H1 (cell line): ENCODE measurements at regions not wholly inside any gene's neighbourhood (a gene's known extent, or its start where the extent isn't known, plus 50 kb on each side); places are given as distances from the start of the nearest gene placed in this dataset.

Experiments used
- CTCF ChIA-PET: fragments of 300-600 bp; sonication (Branson Sonifier 250); formaldehyde crosslinking; loops from one replicate; lab custom pipeline; 2021; ENCODE audit not compliant: partially characterized antibody; lab: Charles Lee
- POLR2A ChIA-PET: fragments of 300-600 bp; sonication (Branson Sonifier 250); formaldehyde crosslinking; loops from one replicate; lab custom pipeline; 2021; ENCODE audit warnings: inconsistent platforms; ENCODE audit not compliant: partially characterized antibody; lab: Charles Lee
- DNase-seq, 2 experiments: peaks; one replicate each; pipeline versions ENCODE4 v3.0.0 to v3.0.0-alpha.2; 2010 to 2022; ENCODE audit warnings: low spot score in 2 of 2, low read depth in 1 of 2, mixed read lengths in 1 of 2
- FAIRE-seq: peaks from 2 replicates; lab custom pipeline; 2011; peaks lifted over from hg19 to GRCh38; lab: Jason Lieb, UNC
- H2AFZ ChIP-seq: 2 replicates; pipeline ENCODE4 v1.8.1; 2012; ENCODE audit warnings: low read length, inconsistent platforms
- H2AK5ac ChIP-seq: 2 replicates; pipeline ENCODE4 v1.6.1; 2013; ENCODE audit warnings: low read depth, low read length
- H2BK120ac ChIP-seq: replicated peaks from 2 replicates; pipeline ENCODE3; 2013; ENCODE audit warnings: low read depth, low read length, inconsistent platforms
- H2BK12ac ChIP-seq: 2 replicates; pipeline ENCODE4 v1.6.1; 2013; ENCODE audit warnings: low read depth, low read length
- H2BK15ac ChIP-seq: 2 replicates; pipeline ENCODE4 v1.6.1; 2013; ENCODE audit warnings: low read length
- H2BK20ac ChIP-seq: 2 replicates; pipeline ENCODE4 v1.6.1; 2013; ENCODE audit warnings: low read length
- H2BK5ac ChIP-seq: 2 replicates; pipeline ENCODE4 v1.6.1; 2013; ENCODE audit warnings: low read depth, low read length
- H3K14ac ChIP-seq: 2 replicates; pipeline ENCODE4 v1.6.1; 2013; ENCODE audit warnings: inconsistent platforms; ENCODE audit not compliant: insufficient read length
- H3K18ac ChIP-seq: 2 replicates; pipeline ENCODE4 v1.6.1; 2013; ENCODE audit warnings: low read length; ENCODE audit errors: extremely low read depth
- H3K23ac ChIP-seq: 2 replicates; pipeline ENCODE4 v1.6.1; 2013; ENCODE audit warnings: inconsistent platforms; ENCODE audit not compliant: insufficient read length
- H3K23me2 ChIP-seq: 2 replicates; pipeline ENCODE4 v1.6.1; 2013; ENCODE audit warnings: low read depth, low read length
- H3K27ac ChIP-seq: 2 replicates; pipeline ENCODE4 v1.6.1; 2011; ENCODE audit warnings: low read depth, low read length, inconsistent platforms
- H3K27me3 ChIP-seq, 4 experiments: replicated peaks in 1 of 4; 1 replicate in 1 of 4; 2 replicates in 3 of 4; pipeline versions ENCODE4 v1.6.1 to v1.8.1; 2011 to 2013; ENCODE audit warnings: low read length in 3 of 4, mild to moderate bottlenecking in 3 of 4, inconsistent platforms in 2 of 4, mixed read lengths in 2 of 4, moderate library complexity in 1 of 4; ENCODE audit not compliant: control insufficient read depth in 3 of 4, insufficient read depth in 3 of 4; ENCODE audit errors: extremely low read depth in 1 of 4
- H3K36me3 ChIP-seq, 4 experiments: 2 replicates each; pipeline versions ENCODE4 v1.6.1 to v1.8.1; 2011 to 2013; ENCODE audit warnings: mild to moderate bottlenecking in 4 of 4, low read length in 3 of 4, moderate library complexity in 2 of 4, control low read depth in 1 of 4, inconsistent platforms in 1 of 4; ENCODE audit not compliant: insufficient read depth in 4 of 4, control insufficient read depth in 2 of 4
- H3K4ac ChIP-seq: replicated peaks from 2 replicates; pipeline ENCODE3; 2013; ENCODE audit warnings: low read length, low read depth, mixed read lengths, inconsistent platforms; ENCODE audit not compliant: insufficient read length
- H3K4me1 ChIP-seq, 4 experiments: replicated peaks in 1 of 4; 1 replicate in 1 of 4; 2 replicates in 3 of 4; pipeline versions ENCODE4 v1.6.1 to v1.8.1; 2011 to 2013; ENCODE audit warnings: low read length in 3 of 4, inconsistent platforms in 2 of 4, mixed read lengths in 1 of 4; ENCODE audit not compliant: insufficient read depth in 4 of 4, control insufficient read depth in 3 of 4
- H3K4me2 ChIP-seq, 2 experiments: 2 replicates each; pipeline versions ENCODE4 v1.6.1 to v1.8.1; 2011 to 2013; ENCODE audit warnings: low read depth in 2 of 2, low read length in 2 of 2, control low read depth in 1 of 2, inconsistent platforms in 1 of 2, mild to moderate bottlenecking in 1 of 2; ENCODE audit not compliant: insufficient read depth in 1 of 2
- H3K4me3 ChIP-seq, 4 experiments: fragments of 200-600, 300-600 bp in 1 of 4; sonication (generic), shearing (Covaris generic), sonication (Bioruptor Twin) in 1 of 4; 2 replicates each; pipeline versions ENCODE4 v1.5.1 to v1.8.1; 2011 to 2016; ENCODE audit warnings: low read length in 4 of 4, low read depth in 3 of 4, control low read depth in 2 of 4, inconsistent platforms in 2 of 4, mild to moderate bottlenecking in 2 of 4, mixed read lengths in 1 of 4, moderate library complexity in 1 of 4; ENCODE audit not compliant: insufficient read depth in 2 of 4; ENCODE audit errors: extremely low read depth in 1 of 4
- H3K56ac ChIP-seq: replicated peaks from 2 replicates; pipeline ENCODE3; 2013; ENCODE audit warnings: low read depth, mild to moderate bottlenecking, mixed read lengths, low read length, inconsistent platforms; ENCODE audit not compliant: insufficient read length
- H3K79me1 ChIP-seq: 2 replicates; pipeline ENCODE4 v1.6.1; 2013; ENCODE audit warnings: low read depth, low read length, control low read depth
- H3K79me2 ChIP-seq, 2 experiments: 2 replicates each; pipeline versions ENCODE4 v1.6.1 to v1.8.1; 2012 to 2013; ENCODE audit warnings: low read length in 2 of 2, mild to moderate bottlenecking in 2 of 2, inconsistent platforms in 1 of 2; ENCODE audit not compliant: insufficient read depth in 2 of 2, control insufficient read depth in 1 of 2
- H3K9ac ChIP-seq, 4 experiments: replicated peaks in 1 of 4; 1 replicate in 1 of 4; 2 replicates in 3 of 4; pipeline versions ENCODE4 v1.6.1 to v1.8.1; 2011 to 2013; ENCODE audit warnings: low read depth in 3 of 4, low read length in 3 of 4, control low read depth in 2 of 4, mild to moderate bottlenecking in 2 of 4, moderate library complexity in 2 of 4, inconsistent platforms in 1 of 4; ENCODE audit errors: extremely low read depth in 1 of 4
- H3K9me3 ChIP-seq, 2 experiments: 2 replicates each; pipeline versions ENCODE4 v1.6.1 to v1.8.1; 2012 to 2013; ENCODE audit warnings: mild to moderate bottlenecking in 2 of 2, moderate library complexity in 2 of 2, control low read depth in 1 of 2, inconsistent platforms in 1 of 2, low read depth in 1 of 2, low read length in 1 of 2, mixed read lengths in 1 of 2; ENCODE audit not compliant: insufficient read depth in 2 of 2
- H4K20me1 ChIP-seq, 2 experiments: replicated peaks in 1 of 2; 2 replicates each; pipeline versions ENCODE3 to v1.8.1; 2011 to 2013; ENCODE audit warnings: inconsistent platforms in 2 of 2, low read length in 2 of 2, mild to moderate bottlenecking in 1 of 2; ENCODE audit not compliant: insufficient read depth in 2 of 2, control insufficient read depth in 1 of 2
- H4K5ac ChIP-seq: 2 replicates; pipeline ENCODE4 v1.6.1; 2013; ENCODE audit warnings: low read length, low read depth, mixed read lengths, inconsistent platforms; ENCODE audit not compliant: insufficient read length
- H4K8ac ChIP-seq: 2 replicates; pipeline ENCODE4 v1.8.0; 2013; ENCODE audit warnings: mild to moderate bottlenecking, moderate library complexity, low read length, inconsistent platforms; ENCODE audit not compliant: insufficient read depth; ENCODE audit errors: extremely low read depth
- H4K91ac ChIP-seq: replicated peaks from 2 replicates; pipeline ENCODE3; 2013; ENCODE audit warnings: low read length, mixed read lengths, inconsistent platforms; ENCODE audit not compliant: insufficient read length
- SUZ12 ChIP-seq: fragments of 200-600 bp; sonication (generic); IDR thresholded peaks from 2 replicates; pipeline ENCODE4 v1.6.1; 2012; ENCODE audit warnings: mild to moderate bottlenecking, inconsistent platforms, low read length, moderate library complexity, mixed read lengths
- USF2 ChIP-seq: IDR thresholded peaks from 2 replicates; pipeline ENCODE4 v1.6.1; 2011; ENCODE audit warnings: low read length, improper control_type of control experiment
- WGBS, 2 experiments: shearing (Covaris generic) in 1 of 2; methylation state at CpG; one replicate each; pipeline versions ENCODE4 v1.1.6 to v1.1.7; 2013 to 2015; ENCODE audit warnings: low lambda C conversion rate in 2 of 2, mixed read lengths in 2 of 2, inconsistent platforms in 1 of 2, low coverage in 1 of 2, missing lambda C conversion rate in 1 of 2; ENCODE audit not compliant: insufficient replicate concordance in 2 of 2, insufficient coverage in 1 of 2, insufficient read length in 1 of 2; ENCODE audit errors: extremely low coverage in 1 of 2, missing lambda C conversion rate in 1 of 2; 5-methylcytosine and 5-hydroxymethylcytosine counted together

- Histone ChIP-seq H4K91ac (no peak overlapping the region), H3K4me2 (no peak overlapping the region), H2BK120ac (no peak overlapping the region), H3K9ac (no peak overlapping the region), H2BK20ac (no peak overlapping the region), H2BK5ac (no peak overlapping the region)
- POLR2A ChIA-PET = interaction anchor here (0.6 kb wide), 1 partner anchor 41 kb away, joined by 3 read pairs; no protein-coding TSS in a partner anchor
- CTCF ChIA-PET = interaction anchor here (0.6 kb wide), 2 partner anchors 96 to 387 kb away, joined by 4 read pairs; no protein-coding TSS in a partner anchor
- TF ChIP-seq SUZ12 (no peak), USF2 (no peak)
- TF ChIP-seq, all 59 proteins: peak for 0
- no peaks in the 10 kb centered on the region for H4K20me1 ChIP-seq
- no peak overlapping the region for H3K18ac ChIP-seq
- H3K23me2 ChIP-seq = no peaks in the 10 kb centered on the region; the same call in 1 of the 2 replicates
- H2AFZ ChIP-seq = no peak overlapping the region
- FAIRE-seq (no peak), DNase-seq (no peak)
- no peak overlapping the region for H3K56ac ChIP-seq
- H4K5ac ChIP-seq = no peak overlapping the region
- H3K23ac ChIP-seq = no peak overlapping the region
- no peaks in the 10 kb centered on the region for H3K36me3 ChIP-seq
- H3K4me1 ChIP-seq = no peaks in the 10 kb centered on the region
- WGBS, 2 experiments = 80% methylated on average over 2 of the region's 2 CpGs; no CpG with 5 or more reads in 1 of the 2 experiments
- H3K79me2 ChIP-seq = no peaks in the 10 kb centered on the region
- H2BK15ac ChIP-seq = no peak overlapping the region
- no peak overlapping the region for H4K8ac ChIP-seq
- H2BK12ac ChIP-seq = no peak overlapping the region
- no peaks in the 10 kb centered on the region for H3K27me3 ChIP-seq
- H3K4ac ChIP-seq = no peak overlapping the region
- no peak overlapping the region for H2AK5ac ChIP-seq
- no peak overlapping the region for H3K14ac ChIP-seq
- H3K9me3 ChIP-seq = no peaks in the 10 kb centered on the region; a peak in 1 of 4 replicates
- H3K4me3 ChIP-seq = no peak overlapping the region
- H3K79me1 ChIP-seq = no peaks in the 10 kb centered on the region
- no peak overlapping the region for H3K27ac ChIP-seq
These were observed 533.7 kb downstream of the HAPSTR1 start for GRCh38 chr16:9625122-9625521.
